ENCODE measurements at regions not wholly inside any gene's neighbourhood (a gene's known extent, or its start where the extent isn't known, plus 50 kb on each side); places are given as distances from the start of the nearest gene placed in this dataset.

GRCh38 chr13:79812070-79812850 lies 331.3 kb downstream of the NDFIP2 start:
- Histone ChIP-seq H3K27ac (peak overlapping the region; percentile 77), H3K36me3 (no peaks in the 10 kb centered on the region), H3K27me3 (no peaks in the 10 kb centered on the region), H3K4me3 (ENCODE audit: low read depth in 1 of 2, low read length in 1 of 2) (peak overlapping the region in 1 of 2 experiments; percentile 18), H3K9me3 (no peaks in the 10 kb centered on the region), H3K4me1 (ENCODE audit: control insufficient read depth in 1 of 2, insufficient read depth in 1 of 2, low read depth in 1 of 2, low read length in 1 of 2) (peaks cover 21 to 24% of the 10 kb centered on the region in 2 experiments)
- TF ChIP-seq CTCF (IDR thresholded peaks at IDR 0.05), result no peak

- H3K4me1 ChIP-seq (ENCODE audit: control insufficient read depth in 1 of 2, insufficient read depth in 1 of 2, low read depth in 1 of 2, low read length in 1 of 2), result peaks cover 21 to 24% of the 10 kb centered on the region in 2 experiments
Measured at GRCh38 chr13:79811170-79811569, 330.2 kb downstream of the NDFIP2 start.

GRCh38 chr13:79810669-79811068 lies 329.7 kb downstream of the NDFIP2 start:
- no peak for TF ChIP-seq CTCF (IDR thresholded peaks at IDR 0.05)

More at GRCh38 chr13:79811170-79811569, 330.2 kb downstream of the NDFIP2 start:
- no peaks in the 10 kb centered on the region for H3K9me3 ChIP-seq
- no peaks in the 10 kb centered on the region for H3K27me3 ChIP-seq
- H3K36me3 ChIP-seq, result no peaks in the 10 kb centered on the region
- no peak overlapping the region for H3K4me3 ChIP-seq (ENCODE audit: low read depth in 1 of 2, low read length in 1 of 2)
- no peak for TF ChIP-seq CTCF (IDR thresholded peaks at IDR 0.05)
- no peak overlapping the region for H3K27ac ChIP-seq

GRCh38 chr13:79810018-79810417 lies 329.1 kb downstream of the NDFIP2 start:
- H3K36me3 ChIP-seq, result no peaks in the 10 kb centered on the region

More at GRCh38 chr13:79810669-79811068, 329.7 kb downstream of the NDFIP2 start:
- Histone ChIP-seq H3K27me3 (no peaks in the 10 kb centered on the region), H3K4me3 (ENCODE audit: low read depth in 1 of 2, low read length in 1 of 2) (no peak overlapping the region), H3K36me3 (no peaks in the 10 kb centered on the region), H3K27ac (no peak overlapping the region), H3K4me1 (ENCODE audit: control insufficient read depth in 1 of 2, insufficient read depth in 1 of 2, low read depth in 1 of 2, low read length in 1 of 2) (peaks cover 21 to 24% of the 10 kb centered on the region in 2 experiments), H3K9me3 (no peaks in the 10 kb centered on the region)

GRCh38 chr13:79808475-79808874 lies 327.5 kb downstream of the NDFIP2 start:
- no peak for TF ChIP-seq CTCF (IDR thresholded peaks at IDR 0.05)

More at GRCh38 chr13:79810018-79810417, 329.1 kb downstream of the NDFIP2 start:
- Histone ChIP-seq H3K27me3 (no peaks in the 10 kb centered on the region), H3K9me3 (no peaks in the 10 kb centered on the region), H3K4me3 (ENCODE audit: low read depth in 1 of 2, low read length in 1 of 2) (no peak overlapping the region), H3K27ac (no peak overlapping the region), H3K4me1 (ENCODE audit: control insufficient read depth in 1 of 2, insufficient read depth in 1 of 2, low read depth in 1 of 2, low read length in 1 of 2) (peaks cover 21 to 24% of the 10 kb centered on the region in 2 experiments)
- TF ChIP-seq CTCF (IDR thresholded peaks at IDR 0.05), result no peak

More at GRCh38 chr13:79808475-79808874, 327.5 kb downstream of the NDFIP2 start:
- H3K36me3 ChIP-seq, result no peaks in the 10 kb centered on the region
- H3K9me3 ChIP-seq, result no peaks in the 10 kb centered on the region
- H3K27ac ChIP-seq, result no peak overlapping the region
- H3K27me3 ChIP-seq, result no peaks in the 10 kb centered on the region
- H3K4me1 ChIP-seq (ENCODE audit: control insufficient read depth in 1 of 2, insufficient read depth in 1 of 2, low read depth in 1 of 2, low read length in 1 of 2), result peaks cover 29 to 33% of the 10 kb centered on the region in 2 experiments
- H3K4me3 ChIP-seq (ENCODE audit: low read depth in 1 of 2, low read length in 1 of 2), result no peak overlapping the region
